Esophagus squamous epithelium (tissue), 4 donors: ENCODE measurements at regions not wholly inside any gene's neighbourhood (a gene's known extent, or its start where the extent isn't known, plus 50 kb on each side); places are given as distances from the start of the nearest gene placed in this dataset.

Source experiments
- POLR2A ChIP-seq, 4 donors: fragments of 450-650 bp; IDR thresholded peaks; one replicate each; pipeline ENCODE4 v1.6.1; 2017; ENCODE audit warnings: antibody characterized with exemption in 4 of 4, mild to moderate bottlenecking in 4 of 4, moderate library complexity in 3 of 4
- TF ChIP-seq, protein P1 (sequence below), 6 experiments: fragments of 450-650 bp in 4 of 6; fragments of 200-600 bp in 2 of 6; sonication (generic) in 2 of 6; IDR thresholded peaks; one replicate each; pipeline ENCODE4 v1.5.1; 2016 to 2019; ENCODE audit warnings: antibody characterized with exemption in 6 of 6, mild to moderate bottlenecking in 4 of 6, moderate library complexity in 4 of 6

DNA sequence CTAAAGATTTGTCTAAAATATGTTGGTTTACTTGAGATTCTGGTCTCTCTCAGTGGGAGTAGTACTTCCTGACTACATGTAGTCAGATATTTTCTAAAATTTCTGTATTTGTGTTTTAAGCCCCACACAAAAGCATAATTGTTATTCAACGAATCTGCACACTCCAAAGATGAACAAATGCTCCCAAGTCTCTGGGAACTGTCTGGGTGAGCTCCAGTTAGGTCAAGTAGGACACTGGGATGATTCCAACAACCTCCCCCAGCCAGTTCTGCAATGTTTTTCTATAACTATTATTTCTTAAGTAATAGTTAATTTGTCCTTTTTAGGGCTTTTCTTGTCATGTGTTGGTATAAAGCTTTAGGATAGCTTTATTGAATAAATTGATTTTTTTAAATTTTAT lies 174.6 kb downstream of the FAM174A start:
- no peak for TF ChIP-seq POLR2A (IDR thresholded peaks at IDR 0.05)
- TF ChIP-seq, protein P1, sequence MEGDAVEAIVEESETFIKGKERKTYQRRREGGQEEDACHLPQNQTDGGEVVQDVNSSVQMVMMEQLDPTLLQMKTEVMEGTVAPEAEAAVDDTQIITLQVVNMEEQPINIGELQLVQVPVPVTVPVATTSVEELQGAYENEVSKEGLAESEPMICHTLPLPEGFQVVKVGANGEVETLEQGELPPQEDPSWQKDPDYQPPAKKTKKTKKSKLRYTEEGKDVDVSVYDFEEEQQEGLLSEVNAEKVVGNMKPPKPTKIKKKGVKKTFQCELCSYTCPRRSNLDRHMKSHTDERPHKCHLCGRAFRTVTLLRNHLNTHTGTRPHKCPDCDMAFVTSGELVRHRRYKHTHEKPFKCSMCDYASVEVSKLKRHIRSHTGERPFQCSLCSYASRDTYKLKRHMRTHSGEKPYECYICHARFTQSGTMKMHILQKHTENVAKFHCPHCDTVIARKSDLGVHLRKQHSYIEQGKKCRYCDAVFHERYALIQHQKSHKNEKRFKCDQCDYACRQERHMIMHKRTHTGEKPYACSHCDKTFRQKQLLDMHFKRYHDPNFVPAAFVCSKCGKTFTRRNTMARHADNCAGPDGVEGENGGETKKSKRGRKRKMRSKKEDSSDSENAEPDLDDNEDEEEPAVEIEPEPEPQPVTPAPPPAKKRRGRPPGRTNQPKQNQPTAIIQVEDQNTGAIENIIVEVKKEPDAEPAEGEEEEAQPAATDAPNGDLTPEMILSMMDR (IDR thresholded peaks at IDR 0.05): no peak
